ENCODE measurements at regions not wholly inside any gene's neighbourhood (a gene's known extent, or its start where the extent isn't known, plus 50 kb on each side); places are given as distances from the start of the nearest gene placed in this dataset.

DNA sequence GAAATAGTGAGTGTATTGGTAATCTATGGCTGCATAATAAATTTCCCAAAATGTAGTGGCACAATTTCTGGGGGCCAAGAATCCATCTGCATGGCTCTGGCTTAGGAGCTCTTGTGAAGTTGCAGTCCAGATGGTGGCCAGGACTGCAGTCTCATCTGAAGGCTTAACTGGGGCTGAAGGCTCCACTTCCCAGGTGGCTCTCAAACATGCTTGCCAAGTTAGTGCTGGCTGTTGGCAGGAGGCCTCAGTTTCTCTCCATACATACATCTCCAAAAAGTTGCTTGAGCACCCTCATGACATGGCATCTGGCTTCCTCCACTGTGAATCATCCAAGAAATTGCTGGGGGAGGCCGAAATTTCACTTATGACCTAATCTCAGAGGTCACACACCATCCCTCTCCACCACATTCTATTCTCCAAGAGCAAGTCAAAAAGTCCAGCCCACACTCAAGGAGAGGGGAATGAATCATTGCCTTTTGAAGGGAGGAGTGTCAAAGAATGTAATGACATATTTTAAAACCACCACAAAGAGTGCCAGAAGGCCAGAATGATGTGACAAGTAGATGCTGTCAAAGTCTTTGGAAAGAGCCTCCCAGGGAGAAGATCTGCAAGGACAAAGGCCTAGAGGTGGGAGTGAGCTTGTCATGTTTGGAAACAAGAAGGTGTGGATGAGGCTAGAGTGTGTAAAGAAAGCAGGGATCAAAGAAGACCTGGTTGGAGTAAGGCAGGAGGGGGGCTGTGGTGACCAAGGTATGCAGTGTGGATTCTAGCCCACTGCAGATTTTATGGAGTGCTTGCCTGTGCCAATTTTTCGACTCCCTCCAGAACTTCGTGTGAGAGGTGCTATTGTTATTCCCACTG is 566.2 kb downstream of the MIAT start:
- peaks cover 10% of the 10 kb centered on the region for H3K27me3 Mint-ChIP-seq (ENCODE audit: low read depth)
- H3K36me3 Mint-ChIP-seq, result no peaks in the 10 kb centered on the region
- H3K27ac Mint-ChIP-seq, result no peak overlapping the region
- H3K4me3 Mint-ChIP-seq, result no peak overlapping the region
- DNase-seq (ENCODE audit: low spot score in 2 of 2, unreplicated experiment in 2 of 2), result no peak
- peaks cover 4% of the 10 kb centered on the region for H3K4me1 Mint-ChIP-seq
- H3K9me3 Mint-ChIP-seq, result peaks cover 6% of the 10 kb centered on the region
- TF ChIP-seq, protein P1, sequence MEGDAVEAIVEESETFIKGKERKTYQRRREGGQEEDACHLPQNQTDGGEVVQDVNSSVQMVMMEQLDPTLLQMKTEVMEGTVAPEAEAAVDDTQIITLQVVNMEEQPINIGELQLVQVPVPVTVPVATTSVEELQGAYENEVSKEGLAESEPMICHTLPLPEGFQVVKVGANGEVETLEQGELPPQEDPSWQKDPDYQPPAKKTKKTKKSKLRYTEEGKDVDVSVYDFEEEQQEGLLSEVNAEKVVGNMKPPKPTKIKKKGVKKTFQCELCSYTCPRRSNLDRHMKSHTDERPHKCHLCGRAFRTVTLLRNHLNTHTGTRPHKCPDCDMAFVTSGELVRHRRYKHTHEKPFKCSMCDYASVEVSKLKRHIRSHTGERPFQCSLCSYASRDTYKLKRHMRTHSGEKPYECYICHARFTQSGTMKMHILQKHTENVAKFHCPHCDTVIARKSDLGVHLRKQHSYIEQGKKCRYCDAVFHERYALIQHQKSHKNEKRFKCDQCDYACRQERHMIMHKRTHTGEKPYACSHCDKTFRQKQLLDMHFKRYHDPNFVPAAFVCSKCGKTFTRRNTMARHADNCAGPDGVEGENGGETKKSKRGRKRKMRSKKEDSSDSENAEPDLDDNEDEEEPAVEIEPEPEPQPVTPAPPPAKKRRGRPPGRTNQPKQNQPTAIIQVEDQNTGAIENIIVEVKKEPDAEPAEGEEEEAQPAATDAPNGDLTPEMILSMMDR (IDR thresholded peaks at IDR 0.05; ENCODE audit: unreplicated experiment), result no peak

DNA sequence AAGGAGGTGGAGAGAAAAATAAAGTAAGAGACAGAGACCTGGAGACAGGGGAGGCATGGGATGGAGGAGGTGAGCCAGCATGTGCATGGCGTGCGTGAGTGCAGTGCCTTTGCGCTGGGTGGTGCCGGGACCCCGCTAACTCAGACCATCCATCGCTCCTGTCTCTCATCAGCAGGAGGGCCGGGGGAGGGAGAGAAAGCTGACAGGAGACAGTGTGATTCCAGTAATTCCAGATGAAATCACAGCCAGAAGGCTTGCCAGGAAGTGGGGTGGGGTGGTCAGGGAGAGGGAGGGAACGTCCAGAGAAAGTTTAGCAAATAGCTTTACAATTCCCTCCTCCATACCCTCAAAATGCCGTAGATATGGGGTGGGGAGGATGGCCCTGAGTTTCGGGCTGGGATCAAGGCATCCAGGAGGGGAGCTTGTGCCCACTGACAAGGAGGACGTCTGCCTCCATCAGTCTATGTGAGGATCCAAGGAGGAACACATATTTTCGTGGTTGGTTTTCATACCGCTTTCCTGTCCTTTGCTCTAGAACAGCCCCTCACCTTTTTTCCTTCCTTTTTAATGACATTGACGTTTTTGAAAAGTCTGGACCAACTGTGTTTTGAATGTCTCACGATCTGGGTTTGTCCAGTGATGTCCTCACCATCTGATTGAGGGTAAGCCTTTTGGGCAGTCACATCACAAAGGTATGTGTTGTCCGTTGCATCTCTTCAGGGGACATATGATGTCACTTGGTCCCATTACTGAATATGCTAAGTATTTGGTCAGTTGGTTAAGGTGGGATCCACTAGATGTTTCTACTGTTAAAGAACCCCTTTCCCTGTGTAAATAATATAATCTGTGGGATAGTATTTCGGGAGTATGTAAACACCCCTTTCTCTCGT is 567.3 kb downstream of the MIAT start:
- Mint-ChIP-seq H3K27me3 (ENCODE audit: low read depth) (peaks cover 6% of the 10 kb centered on the region), H3K4me1 (peaks cover 4% of the 10 kb centered on the region), H3K27ac (no peak overlapping the region), H3K9me3 (peaks cover 11% of the 10 kb centered on the region), H3K4me3 (no peak overlapping the region), H3K36me3 (peaks cover under 1% of the 10 kb centered on the region)
- peak in 1 of 2 experiments; percentile 29 for DNase-seq (ENCODE audit: low spot score in 2 of 2, unreplicated experiment in 2 of 2)
- TF ChIP-seq, protein P1 (IDR thresholded peaks at IDR 0.05; ENCODE audit: unreplicated experiment), result no peak

DNA sequence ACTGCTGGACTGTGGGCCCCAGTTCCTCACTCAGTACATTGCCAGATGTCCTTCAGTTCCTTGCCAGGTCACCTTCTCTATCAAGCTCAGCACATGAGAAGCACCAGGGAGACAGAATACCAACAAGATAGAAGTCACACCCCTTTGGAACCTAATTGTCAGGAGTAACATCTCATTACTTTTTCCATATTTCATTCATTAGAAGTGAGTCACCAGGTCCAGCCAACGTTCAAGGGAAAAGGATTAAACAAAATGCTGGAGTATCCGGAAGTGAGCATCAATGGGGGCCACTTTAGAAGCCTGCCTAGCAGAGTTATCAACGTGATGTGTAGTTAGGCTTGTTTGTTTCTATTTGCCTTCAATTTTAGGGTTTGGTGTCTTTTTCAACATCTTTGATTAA is 569.3 kb downstream of the MIAT start:
- peaks cover 4% of the 10 kb centered on the region for H3K36me3 Mint-ChIP-seq
- TF ChIP-seq, protein P1 (IDR thresholded peaks at IDR 0.05; ENCODE audit: unreplicated experiment), result no peak

DNA sequence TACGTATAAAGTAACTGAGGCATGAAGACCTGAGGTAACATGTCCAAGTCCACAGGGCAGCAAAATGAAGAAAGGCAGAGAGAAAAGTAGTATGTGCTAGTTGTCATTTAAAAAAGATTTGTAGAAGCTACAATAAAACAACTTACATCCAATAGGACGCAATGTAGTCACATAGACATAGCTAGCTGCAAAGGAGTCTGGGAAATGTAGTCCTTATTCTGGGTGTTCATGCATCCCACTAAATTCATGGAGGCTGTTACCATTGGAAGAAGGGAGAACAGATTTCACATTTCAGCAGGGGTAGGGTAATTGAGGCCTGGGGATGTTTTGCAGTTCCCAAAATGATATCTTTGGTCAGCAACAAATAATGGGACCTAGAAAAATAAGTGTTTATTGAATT is 571.4 kb downstream of the MIAT start:
- no peak overlapping the region for H3K4me3 Mint-ChIP-seq

More for the DNA sequence above, 569.3 kb downstream of the MIAT start:
- H3K27me3 Mint-ChIP-seq (ENCODE audit: low read depth), result peaks cover 6% of the 10 kb centered on the region
- DNase-seq (ENCODE audit: low spot score in 2 of 2, unreplicated experiment in 2 of 2), result no peak
- H3K9me3 Mint-ChIP-seq, result peaks cover 15% of the 10 kb centered on the region
- no peak overlapping the region for H3K4me3 Mint-ChIP-seq
- no peak overlapping the region for H3K27ac Mint-ChIP-seq
- H3K4me1 Mint-ChIP-seq, result peaks cover 7% of the 10 kb centered on the region

DNA sequence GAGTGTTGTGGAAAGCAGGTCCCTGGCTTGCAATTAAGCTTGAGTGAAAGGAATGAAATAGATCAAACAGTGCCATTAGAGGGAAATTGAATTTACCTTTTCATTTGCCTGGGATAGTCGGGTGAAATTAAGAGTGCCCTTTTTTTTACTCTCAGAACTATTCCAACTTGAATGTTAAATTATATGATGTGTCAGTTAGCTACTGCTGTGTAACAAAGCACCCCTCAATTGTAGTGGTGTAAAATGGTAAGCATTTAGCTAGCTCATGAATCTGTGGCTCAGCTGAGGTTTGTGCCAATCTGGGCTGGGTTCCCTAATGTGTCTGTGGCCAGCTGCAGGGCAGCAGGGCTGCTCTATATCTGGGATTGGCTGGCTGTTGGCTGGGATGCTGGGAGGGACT is 571.4 kb downstream of the MN1 start:
- Mint-ChIP-seq H3K4me3 (no peak overlapping the region), H3K36me3 (peaks cover 4% of the 10 kb centered on the region), H3K27me3 (ENCODE audit: low read depth) (peaks cover 6% of the 10 kb centered on the region)

More for the DNA sequence above, 571.4 kb downstream of the MIAT start:
- peaks cover 6% of the 10 kb centered on the region for H3K27me3 Mint-ChIP-seq (ENCODE audit: low read depth)
- no peak for DNase-seq (ENCODE audit: low spot score in 2 of 2, unreplicated experiment in 2 of 2)
- peaks cover 4% of the 10 kb centered on the region for H3K36me3 Mint-ChIP-seq
- H3K9me3 Mint-ChIP-seq, result peaks cover 15% of the 10 kb centered on the region
- H3K27ac Mint-ChIP-seq, result no peak overlapping the region
- H3K4me1 Mint-ChIP-seq, result peaks cover 24% of the 10 kb centered on the region
- TF ChIP-seq, protein P1 (IDR thresholded peaks at IDR 0.05; ENCODE audit: unreplicated experiment), result no peak

More for the DNA sequence above, 571.4 kb downstream of the MN1 start:
- DNase-seq (ENCODE audit: low spot score in 2 of 2, unreplicated experiment in 2 of 2), result no peak
- peaks cover 26% of the 10 kb centered on the region for H3K4me1 Mint-ChIP-seq
- TF ChIP-seq, protein P1 (IDR thresholded peaks at IDR 0.05; ENCODE audit: unreplicated experiment), result no peak
- H3K9me3 Mint-ChIP-seq, result peaks cover 23% of the 10 kb centered on the region
- H3K27ac Mint-ChIP-seq, result no peak overlapping the region
